ENCODE measurements at regions not wholly inside any gene's neighbourhood (a gene's known extent, or its start where the extent isn't known, plus 50 kb on each side); places are given as distances from the start of the nearest gene placed in this dataset.

GRCh38 chr10:29011516-29011915 is 277.4 kb upstream of the LYZL1 start:
- TF ChIP-seq ETS1 (IDR thresholded peaks at IDR 0.05) = no peak
- no peak for TF ChIP-seq CTCF (conservative IDR thresholded peaks at IDR 0.05; ENCODE audit: low read depth in 2 of 2)
- TF ChIP-seq EZH2 (IDR thresholded peaks at IDR 0.05; ENCODE audit: low read depth, unreplicated experiment) = no peak
- no peak for TF ChIP-seq POLR2AphosphoS5 (IDR thresholded peaks at IDR 0.05; ENCODE audit: low read depth)
- TF ChIP-seq STAT1 (IDR thresholded peaks at IDR 0.05; ENCODE audit: unreplicated experiment) = no peak
- TF ChIP-seq CREB1 (CRISPR knock-in tag; IDR thresholded peaks at IDR 0.05; ENCODE audit: low read depth) = no peak
- TF ChIP-seq EZH2phosphoT487 (IDR thresholded peaks at IDR 0.05; ENCODE audit: unreplicated experiment) = no peak
- TF ChIP-seq REST (IDR thresholded peaks at IDR 0.05; ENCODE audit: unreplicated experiment) = no peak
- no peak for TF ChIP-seq JUNB (IDR thresholded peaks at IDR 0.05; ENCODE audit: unreplicated experiment)
- TF ChIP-seq NANOG (IDR thresholded peaks at IDR 0.05; ENCODE audit: borderline replicate concordance) = no peak
- TF ChIP-seq ZNF114 (CRISPR knock-in tag; IDR thresholded peaks at IDR 0.05) = no peak
- no peak for TF ChIP-seq ZNF331 (CRISPR knock-in tag; IDR thresholded peaks at IDR 0.05; ENCODE audit: low read depth)

All from GM23338 (cell line).